Endothelial cell of hepatic sinusoid (primary cell): ENCODE measurements at regions not wholly inside any gene's neighbourhood (a gene's known extent, or its start where the extent isn't known, plus 50 kb on each side); places are given as distances from the start of the nearest gene placed in this dataset.

ENCODE experiments used
- in situ Hi-C: cut with HindIII; loops from 2 replicates; pipeline ENCODE4 v1.10.0; 2017; ENCODE audit warnings: low sequenced_read_pairs

DNA sequence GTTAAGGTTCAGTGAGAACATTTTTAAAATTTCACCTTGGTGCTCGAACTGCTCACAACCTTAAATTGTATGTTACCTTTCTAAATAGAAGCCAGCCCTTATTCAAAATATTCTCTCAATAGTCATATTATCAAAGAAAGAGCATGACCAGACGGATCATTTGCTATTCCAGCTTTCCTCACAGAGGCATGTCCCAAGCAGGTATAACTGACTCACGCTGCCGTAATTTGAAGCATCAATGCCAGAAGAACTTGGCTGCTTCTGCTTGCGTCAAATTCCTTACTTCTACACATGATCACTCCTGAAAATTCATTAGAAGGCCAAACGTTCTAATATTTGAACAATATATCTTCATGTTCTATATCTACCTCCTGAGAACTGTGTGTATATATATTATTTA lies 69.5 kb upstream of the VGLL4 start:
- in situ Hi-C loops: no loop called here

DNA sequence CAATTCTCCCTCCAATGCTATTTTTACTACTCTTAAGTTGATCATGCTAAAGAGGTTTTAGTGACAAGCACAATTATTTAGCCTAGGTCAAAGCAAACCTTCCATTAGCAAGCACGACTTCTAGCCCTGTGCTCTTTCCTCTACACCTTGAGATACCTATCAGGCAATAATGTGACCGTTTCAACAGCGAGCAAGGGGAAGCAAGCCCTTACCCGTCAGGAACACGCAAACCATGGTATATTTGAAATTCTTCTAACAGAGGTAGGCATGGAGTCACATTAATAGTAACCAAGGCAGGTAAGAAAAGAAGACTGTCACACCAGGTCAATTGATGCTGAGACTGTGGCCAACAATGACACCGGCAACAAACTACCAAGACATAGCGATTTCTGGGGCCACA lies 68.9 kb upstream of the VGLL4 start:
- in situ Hi-C loops: no loop called here

DNA sequence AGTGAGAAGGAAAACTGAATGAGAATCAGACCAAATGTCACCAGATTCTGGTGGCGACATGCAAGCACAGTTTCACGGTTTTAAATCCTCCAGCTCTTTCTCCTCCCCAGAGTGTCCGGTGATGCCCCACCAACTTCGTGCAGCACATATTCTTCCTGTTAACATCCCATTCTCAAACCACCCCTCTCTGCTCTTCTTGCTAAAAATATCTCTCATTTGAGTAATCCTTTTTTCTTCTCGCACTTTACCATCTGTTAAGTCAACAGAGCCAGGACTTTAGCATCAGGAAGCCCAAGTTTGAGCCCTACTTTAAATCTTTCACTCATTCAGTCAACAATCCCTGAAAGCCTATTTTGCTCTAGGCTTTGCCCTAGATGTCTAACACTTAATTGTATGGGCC lies 68.2 kb upstream of the VGLL4 start:
- in situ Hi-C loops: no loop called here

DNA sequence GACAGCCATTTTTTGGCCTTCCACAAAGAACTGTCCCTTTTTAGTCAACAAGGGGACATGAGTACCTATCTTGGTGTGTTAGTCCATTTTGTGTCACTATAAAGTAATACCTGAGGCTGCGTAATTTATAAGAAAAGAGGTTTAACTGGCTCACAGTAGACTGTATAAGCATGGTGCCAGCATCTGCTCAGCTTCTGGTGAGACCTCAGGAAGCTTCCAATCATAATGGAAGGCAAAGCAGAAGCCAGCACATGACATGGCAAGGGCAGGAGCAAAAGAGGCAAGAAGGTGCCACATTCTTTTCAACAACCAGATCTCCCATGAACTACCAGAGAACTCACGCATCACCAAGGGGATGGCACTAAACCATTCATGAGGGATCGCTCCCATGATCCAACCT lies 66.1 kb upstream of the VGLL4 start:
- in situ Hi-C loops: loop anchor here (5.0 kb wide), 1 partner anchor 73 kb away; no protein-coding TSS in a partner anchor

DNA sequence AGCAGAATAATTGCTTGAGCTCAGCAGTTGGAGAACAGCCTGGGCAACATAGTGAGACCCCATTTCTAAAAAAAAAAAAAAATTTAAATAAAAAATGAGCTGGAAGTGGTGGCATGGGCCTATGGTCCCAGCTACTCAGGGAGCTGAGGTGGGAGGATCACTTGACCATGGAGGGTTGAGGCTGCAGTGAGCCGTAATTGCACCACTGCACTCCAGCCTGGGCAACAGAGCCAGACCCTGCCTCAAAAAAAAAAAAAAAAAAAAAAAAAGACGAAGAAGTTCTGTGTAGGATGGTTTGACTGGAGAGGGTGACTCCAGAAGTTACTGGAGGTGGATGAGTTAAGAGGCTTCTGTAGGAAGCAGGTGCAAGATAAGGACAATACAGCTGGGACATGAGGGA lies 63.4 kb upstream of the VGLL4 start:
- in situ Hi-C loops: loop anchor here (5.0 kb wide), 1 partner anchor 75 kb away; no protein-coding TSS in a partner anchor

DNA sequence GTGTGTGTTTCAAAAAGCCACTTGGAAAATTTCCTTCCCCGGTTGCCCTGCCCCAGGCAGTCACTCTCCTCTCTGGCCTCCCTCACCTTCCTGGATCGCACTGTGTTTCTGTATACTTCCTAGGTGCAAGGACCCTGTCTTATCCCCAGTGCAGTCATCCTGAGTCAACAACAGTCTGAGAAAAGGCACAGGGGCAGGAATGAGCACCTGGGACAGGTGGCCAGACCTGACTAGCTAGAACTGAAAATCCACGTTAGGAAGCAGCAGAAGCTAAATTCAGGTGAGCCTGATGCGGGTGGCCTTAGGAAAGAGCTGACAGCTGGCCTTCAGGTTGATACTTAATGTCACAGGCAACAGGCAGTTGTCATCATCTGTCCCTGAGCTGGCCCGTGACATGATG lies 62.9 kb upstream of the VGLL4 start:
- in situ Hi-C loops: loop anchor here (5.0 kb wide), 1 partner anchor 76 kb away; no protein-coding TSS in a partner anchor

DNA sequence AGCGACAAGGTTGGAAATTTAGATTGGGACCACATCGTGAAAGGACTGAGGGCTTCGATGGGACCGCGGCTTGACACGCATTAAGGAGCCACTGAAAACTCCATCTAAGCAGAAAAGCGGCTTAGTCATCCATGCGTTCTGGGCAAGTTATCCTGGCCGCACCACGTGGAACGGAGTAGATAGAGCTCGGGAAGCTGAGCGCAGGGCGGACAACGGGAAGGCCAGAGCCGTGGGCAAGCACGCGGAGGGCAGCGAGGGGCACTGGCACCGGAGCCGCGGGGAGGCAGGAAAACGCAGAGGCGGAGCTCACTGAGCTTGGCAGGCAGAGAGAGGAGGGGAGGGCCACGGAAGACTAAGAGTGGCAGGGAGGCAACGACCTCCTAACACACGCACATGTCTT lies 61.3 kb upstream of the VGLL4 start:
- in situ Hi-C loops: loop anchor here (5.0 kb wide), 1 partner anchor 77 kb away; no protein-coding TSS in a partner anchor

DNA sequence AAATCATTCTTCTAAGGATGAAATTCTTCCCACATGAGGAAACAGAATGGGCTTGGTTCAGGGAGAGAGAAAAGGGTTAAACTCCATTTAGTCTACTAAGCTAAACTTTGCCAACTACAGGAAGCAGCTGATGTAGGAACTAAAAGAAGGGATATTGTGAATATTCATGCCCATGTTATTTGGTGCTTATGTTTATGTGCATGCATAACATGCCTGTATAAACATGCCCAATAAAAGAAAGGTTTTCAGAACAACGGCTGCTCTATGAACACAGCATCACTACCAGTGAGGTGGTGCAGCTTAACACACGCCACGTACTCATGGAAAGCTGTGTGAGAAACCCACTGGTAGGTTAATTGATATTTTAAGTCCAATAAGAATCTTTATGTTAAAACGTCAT lies 59.4 kb upstream of the VGLL4 start:
- in situ Hi-C loops: no loop called here

DNA sequence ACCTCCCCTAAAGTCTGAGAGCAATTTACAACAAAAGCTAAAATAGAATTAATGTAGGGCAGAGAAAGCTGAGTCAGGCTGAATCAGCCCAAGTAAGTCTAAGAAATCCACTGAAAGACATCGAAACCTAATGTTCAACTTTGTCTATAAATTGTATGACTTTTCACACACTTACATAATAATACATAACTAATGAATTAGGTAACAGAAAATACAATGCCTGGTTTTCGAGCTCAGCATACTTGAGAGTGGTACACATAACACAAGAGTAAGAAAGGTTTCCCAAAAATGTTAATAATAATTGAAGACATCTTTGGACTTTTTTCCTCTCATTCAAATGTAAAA lies 55.3 kb upstream of the VGLL4 start:
- in situ Hi-C loops: no loop called here

DNA sequence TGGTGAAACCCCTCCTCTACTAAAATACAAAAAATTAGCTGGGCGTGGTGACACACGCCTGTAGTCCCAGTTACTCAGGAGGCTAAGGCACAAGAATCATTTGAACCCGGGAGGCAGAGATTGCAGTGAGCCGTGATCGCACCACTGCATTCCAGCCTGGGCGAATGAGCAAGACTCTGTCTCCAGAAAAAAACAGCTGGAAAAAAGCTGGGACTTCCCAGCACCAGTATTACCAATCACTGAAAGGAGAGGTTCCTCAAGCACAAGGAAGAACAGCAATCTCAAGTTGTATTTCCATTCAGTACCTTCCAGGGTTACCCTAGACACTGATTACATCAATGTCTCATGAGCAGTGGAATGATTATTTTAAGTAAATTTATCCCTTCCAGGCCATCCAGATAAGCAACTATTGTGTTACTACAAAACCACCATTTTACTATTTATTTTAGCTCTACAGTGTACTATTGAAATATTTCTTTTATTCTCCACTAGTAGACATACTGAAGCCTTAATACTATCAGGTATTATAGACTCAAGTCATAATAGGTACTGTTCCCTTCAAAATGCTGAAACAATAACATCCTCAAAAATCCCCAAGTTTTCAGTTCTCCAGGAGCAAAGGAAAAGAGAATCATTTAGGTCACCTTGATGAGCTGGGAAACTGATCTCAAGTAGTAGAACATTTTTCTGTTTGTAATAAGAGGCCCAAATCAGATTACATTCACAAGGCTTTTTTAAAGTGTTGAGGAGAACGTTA lies 54.8 kb upstream of the VGLL4 start:
- in situ Hi-C loops: no loop called here

DNA sequence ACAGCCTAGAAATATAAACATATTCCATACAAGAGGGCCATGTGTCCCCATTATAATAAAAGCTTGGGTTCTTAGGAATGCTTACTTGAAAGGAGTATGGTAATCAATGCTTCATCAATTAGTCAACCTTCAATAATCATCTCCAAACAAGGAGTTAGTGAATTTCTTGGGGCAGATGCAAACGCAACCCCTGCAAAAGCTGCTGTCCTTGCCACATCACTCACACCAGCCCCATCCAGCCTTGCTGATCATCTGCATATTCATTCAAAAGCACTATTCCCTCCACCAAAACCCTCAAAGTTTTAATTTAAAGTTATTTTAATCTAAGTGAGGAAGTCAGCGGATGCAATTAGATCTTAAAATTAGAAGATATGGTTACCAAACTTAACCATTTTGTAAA lies 54.0 kb upstream of the VGLL4 start:
- in situ Hi-C loops: no loop called here

DNA sequence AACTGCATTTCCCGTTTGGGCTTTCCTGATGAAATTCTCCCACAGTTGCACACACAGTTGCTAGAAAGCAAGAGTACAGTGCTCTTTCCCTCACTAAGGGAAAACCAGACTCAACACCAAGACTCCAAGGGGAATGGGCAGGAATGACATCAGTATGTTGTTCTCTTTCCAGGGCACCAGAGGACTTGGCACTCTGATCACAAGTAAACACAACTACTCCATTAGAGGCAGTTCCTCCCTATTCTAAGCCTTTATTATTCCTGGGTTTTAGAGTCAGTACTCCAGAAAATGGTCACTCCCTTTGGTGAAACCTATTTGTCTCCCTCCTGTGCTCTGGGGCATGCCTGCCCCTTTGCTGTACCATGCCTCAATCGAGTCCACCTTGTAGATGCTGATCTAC lies 52.3 kb upstream of the VGLL4 start:
- in situ Hi-C loops: no loop called here
